ENCODE measurements at regions not wholly inside any gene's neighbourhood (a gene's known extent, or its start where the extent isn't known, plus 50 kb on each side); places are given as distances from the start of the nearest gene placed in this dataset.
"Not testable (repeated sequence)": the region's sequence is repeated elsewhere in the genome, so short reads cannot be mapped to it uniquely, and the experiment has no call there.

- no peak for DNase-seq
These were observed 402.0 kb downstream of the ADCYAP1 start for GRCh38 chr18:1306641-1307040.

- DNase-seq: no peak
These were observed 404.0 kb downstream of the ADCYAP1 start for GRCh38 chr18:1308686-1309085.

GRCh38 chr18:1311376-1311775, 406.7 kb downstream of the ADCYAP1 start:
- no peak for DNase-seq

GRCh38 chr18:1335345-1335744, 430.7 kb downstream of the ADCYAP1 start:
- not testable (repeated sequence) for DNase-seq

- DNase-seq: no peak
These were observed 446.3 kb downstream of the ADCYAP1 start for GRCh38 chr18:1350931-1351450.

- DNase-seq: no peak
These were observed 448.4 kb downstream of the ADCYAP1 start for GRCh38 chr18:1353025-1353424.

GRCh38 chr18:1357724-1358123, 453.1 kb downstream of the ADCYAP1 start:
- DNase-seq: no peak

GRCh38 chr18:1361936-1362335, 457.3 kb downstream of the ADCYAP1 start:
- no peak for DNase-seq

- no peak for DNase-seq
These were observed 465.9 kb downstream of the ADCYAP1 start for GRCh38 chr18:1370552-1370951.

GRCh38 chr18:1371724-1372123, 467.1 kb downstream of the ADCYAP1 start:
- DNase-seq: no peak

GRCh38 chr18:1383465-1383864, 478.8 kb downstream of the ADCYAP1 start:
- DNase-seq: no peak

GRCh38 chr18:1388468-1388867, 483.8 kb downstream of the ADCYAP1 start:
- DNase-seq: not testable (repeated sequence)

GRCh38 chr18:1392046-1392445, 487.4 kb downstream of the ADCYAP1 start:
- DNase-seq: no peak

- no peak for DNase-seq
These were observed 488.4 kb downstream of the ADCYAP1 start for GRCh38 chr18:1392865-1393734.

GRCh38 chr18:1393929-1394328, 489.3 kb downstream of the ADCYAP1 start:
- DNase-seq: no peak

- no peak for DNase-seq
These were observed 489.8 kb downstream of the ADCYAP1 start for GRCh38 chr18:1394426-1394825.

- DNase-seq: no peak
These were observed 490.3 kb downstream of the ADCYAP1 start for GRCh38 chr18:1394966-1395365.

GRCh38 chr18:1408376-1408775, 503.7 kb downstream of the ADCYAP1 start:
- DNase-seq: no peak

- DNase-seq: no peak
These were observed 508.1 kb downstream of the ADCYAP1 start for GRCh38 chr18:1412655-1413322.

- no peak for DNase-seq
These were observed 508.6 kb downstream of the ADCYAP1 start for GRCh38 chr18:1413323-1413675.

- DNase-seq: no peak
These were observed 511.4 kb downstream of the ADCYAP1 start for GRCh38 chr18:1416074-1416473.

- no peak for DNase-seq
These were observed 516.8 kb downstream of the ADCYAP1 start for GRCh38 chr18:1421502-1421901.

GRCh38 chr18:1422634-1423033, 518.0 kb downstream of the ADCYAP1 start:
- no peak for DNase-seq

- no peak for DNase-seq
These were observed 521.0 kb downstream of the ADCYAP1 start for GRCh38 chr18:1425679-1426078.

All from activated effector memory CD4-positive, alpha-beta T cell treated with anti-CD3 and anti-CD28 coated beads, Interleukin-2, amount 50 U/mL, for 16 hours (primary cell).